ENCODE measurements at regions not wholly inside any gene's neighbourhood (a gene's known extent, or its start where the extent isn't known, plus 50 kb on each side); places are given as distances from the start of the nearest gene placed in this dataset.
A peak's percentile ranks its signal among the peaks of the same experiment; 100 is the strongest.
"Not testable (repeated sequence)": the region's sequence is repeated elsewhere in the genome, so short reads cannot be mapped to it uniquely, and the experiment has no call there.

DNA sequence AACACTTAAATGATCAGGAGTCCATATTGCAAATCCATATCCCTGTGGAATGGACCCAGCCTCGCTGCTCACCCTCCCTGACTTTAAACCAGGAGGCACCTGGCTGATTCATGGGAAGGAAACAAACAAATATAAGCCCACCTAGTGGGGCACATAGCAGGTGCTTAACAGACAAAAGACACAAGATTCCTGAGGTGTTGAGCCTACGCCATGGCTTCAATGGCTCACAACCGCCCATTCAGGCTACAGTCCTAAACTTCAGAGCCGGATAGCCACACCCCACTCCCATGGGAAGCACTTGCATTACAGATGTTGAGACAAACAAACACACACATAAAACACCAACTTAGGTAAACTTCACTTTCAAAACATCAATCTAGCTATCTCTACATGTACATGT, 359.9 kb downstream of the ICE1 start:
- no peak for DNase-seq

DNA sequence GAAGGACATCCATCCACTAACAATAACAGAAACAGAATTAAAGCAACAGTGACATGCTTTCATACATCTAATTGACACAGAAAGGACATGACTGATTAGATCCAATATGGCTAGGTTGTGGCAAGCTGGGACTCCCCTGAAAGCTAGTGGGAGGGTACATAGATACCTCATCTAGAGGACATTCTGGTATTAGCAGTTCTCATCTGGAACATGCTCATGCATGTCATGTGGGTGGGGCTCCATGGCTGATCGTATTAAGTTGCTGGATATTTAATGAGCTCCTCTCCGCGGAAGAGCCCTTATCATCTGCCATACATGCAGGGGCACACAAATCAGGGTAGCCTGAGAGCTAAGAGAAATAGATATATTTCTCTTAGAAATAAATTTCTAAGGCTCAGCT, 358.9 kb downstream of the ICE1 start:
- DNase-seq, result no peak

DNA sequence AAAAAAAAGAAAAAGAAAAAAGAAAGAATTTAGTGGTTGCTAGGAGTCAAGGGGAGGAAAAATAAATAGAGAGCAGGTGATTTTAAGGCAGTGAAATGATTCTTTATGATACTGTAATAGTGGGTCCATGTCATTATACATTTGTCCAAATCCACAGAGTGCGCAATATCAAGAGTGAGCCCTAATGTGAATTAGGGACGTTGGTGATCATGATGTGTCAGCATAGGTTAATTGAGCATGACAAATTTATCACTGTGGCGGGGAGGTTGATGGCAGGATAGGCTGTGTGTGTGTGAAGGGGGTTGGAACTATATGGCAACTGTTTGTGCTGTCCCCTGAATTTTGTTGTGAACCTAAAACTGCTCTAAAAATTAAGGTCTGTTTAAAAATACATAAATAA, 357.8 kb downstream of the ICE1 start:
- no peak for DNase-seq

DNA sequence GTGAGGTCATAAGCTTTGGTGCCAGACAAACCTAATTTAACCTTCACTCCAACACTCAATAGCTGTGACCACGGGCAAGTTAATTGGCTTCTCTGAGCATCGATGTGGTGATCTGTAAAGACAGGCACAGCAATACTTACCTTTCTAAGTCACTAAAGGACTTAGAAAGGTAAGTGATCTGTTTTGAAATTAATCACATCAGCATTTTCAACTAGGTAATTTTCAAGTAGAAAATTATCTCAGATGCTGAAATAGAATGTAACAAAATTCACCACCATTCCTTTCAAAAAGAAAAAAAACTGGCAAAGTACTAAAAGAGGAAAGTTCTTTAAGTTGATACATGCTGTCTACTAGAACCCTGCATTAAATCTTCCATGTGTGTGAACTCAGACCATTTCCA, 354.5 kb downstream of the ICE1 start:
- peak; percentile 24 for DNase-seq

DNA sequence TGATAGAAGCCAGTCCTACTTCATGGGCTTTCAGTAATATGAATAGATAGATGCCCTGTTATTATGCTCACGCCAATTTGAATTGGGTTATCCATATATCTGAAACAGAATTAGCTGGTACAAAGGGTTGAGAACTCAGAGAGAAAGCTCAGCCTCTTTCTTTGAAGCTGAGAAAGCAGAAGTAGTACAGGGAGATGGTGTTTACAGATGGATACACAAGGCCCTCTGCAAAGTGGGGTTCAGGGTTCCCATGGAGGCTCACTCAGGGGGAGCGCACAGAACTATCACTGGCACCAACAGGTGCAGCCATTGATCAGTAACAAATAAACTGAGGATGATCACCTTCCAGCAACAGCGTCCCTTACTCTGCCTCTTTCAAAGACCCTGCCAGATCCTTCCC, 349.7 kb downstream of the ICE1 start:
- no peak for DNase-seq

DNA sequence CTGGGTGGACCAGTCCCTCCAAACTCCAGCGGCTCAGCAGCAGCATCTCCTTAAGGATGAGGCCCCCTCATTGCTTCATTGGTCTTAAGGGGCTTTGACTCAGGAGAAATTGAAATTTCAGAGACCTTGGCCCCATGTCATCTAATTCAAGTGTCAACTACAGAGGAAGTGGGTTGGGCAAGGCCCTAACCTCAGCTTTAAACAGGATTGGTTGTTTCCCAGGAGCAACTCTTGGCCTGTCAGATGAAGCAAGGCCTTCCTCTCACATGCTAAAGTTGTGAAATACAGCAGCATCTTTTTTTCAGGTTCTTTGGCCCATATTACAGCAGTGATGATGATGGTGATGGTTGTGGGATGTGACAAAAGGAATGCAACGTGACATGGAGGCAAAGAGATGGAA, 348.3 kb downstream of the ICE1 start:
- DNase-seq, result no peak

DNA sequence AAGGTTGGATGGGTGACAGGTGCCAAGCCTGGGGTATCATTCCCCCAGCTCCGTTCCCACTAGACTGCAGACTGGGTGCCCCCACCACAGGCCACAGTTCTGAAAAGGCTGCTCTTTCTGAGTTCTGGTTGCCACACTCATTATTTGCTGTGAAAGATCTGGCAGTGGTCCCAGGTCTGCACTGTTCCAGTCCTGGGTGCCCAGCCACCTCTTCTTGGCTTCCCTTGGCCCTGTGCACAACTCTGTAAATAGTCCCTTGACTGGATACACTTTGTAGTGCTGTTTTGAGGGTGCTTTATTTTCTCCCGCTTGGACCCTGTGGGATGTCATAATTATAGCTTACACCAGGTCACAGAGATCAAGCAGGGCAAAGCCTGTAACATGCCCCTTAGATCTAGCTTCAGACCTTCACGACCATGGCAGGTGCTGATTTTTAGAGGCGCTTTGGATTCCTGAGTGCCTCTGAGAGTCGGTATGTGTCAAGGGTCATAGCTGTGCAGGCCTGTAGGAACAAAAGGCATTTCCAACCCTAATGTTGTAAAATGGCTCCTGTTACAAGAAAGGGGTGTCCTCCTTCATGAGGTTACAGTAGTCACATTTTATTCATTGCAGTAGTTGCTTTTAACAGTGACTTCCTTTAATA, 344.9 kb downstream of the ICE1 start:
- DNase-seq, result no peak

DNA sequence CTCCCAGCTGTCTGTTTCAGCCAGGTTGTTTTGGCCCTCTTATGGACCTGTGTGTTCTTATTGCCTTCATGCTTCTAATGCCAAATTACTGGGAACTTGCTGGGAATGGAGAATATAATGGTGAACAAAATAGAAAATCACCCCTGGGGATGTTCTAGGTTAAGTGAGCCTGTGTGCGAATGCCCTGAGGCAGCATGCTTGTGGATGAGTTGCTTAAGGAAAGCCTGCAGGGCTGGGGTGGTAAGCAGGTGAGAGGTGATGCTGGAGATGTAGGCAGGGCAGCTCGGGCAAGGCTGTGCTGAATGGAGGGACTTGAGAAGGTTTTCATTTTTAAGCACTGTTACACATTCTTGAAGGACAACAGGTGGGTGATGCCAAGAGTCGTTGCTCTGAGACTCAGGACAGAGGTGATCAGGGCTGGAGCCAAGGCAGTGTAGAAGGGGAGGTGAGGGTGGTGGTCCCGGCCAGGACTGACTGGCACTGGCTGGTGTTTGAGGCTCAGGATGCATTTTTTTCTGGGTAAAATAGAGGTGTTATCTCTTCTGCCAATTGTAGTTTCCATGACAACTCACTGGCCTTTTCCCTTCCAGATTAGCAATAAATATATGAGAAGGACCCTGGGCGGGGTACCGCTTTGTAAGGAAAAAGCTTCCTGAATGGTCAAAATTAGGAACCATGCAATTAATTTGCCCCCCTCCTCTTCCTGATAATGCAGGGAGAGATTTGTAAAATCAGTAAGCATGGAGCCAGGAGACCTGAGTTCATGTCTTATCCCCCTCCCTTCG, 342.8 kb downstream of the ICE1 start:
- no peak for DNase-seq

DNA sequence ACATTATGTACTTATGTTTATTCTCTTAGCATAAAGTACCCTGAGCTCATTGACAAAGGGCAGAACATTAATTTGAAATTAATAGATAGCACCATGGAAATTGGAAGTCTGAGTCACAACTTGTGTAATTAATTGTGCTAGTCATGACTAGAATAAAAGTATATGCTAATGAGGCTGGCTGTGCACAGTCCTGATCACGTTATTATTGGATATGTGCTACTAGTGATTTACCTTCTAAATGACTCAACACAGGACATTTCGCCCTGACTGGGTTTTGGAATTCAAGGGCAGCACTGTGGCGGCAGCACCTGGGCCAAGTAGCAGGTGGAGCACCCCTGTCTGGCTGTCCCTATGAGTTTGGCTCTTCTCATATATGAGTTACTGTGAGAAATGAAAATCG, 341.8 kb downstream of the ICE1 start:
- DNase-seq, result no peak

DNA sequence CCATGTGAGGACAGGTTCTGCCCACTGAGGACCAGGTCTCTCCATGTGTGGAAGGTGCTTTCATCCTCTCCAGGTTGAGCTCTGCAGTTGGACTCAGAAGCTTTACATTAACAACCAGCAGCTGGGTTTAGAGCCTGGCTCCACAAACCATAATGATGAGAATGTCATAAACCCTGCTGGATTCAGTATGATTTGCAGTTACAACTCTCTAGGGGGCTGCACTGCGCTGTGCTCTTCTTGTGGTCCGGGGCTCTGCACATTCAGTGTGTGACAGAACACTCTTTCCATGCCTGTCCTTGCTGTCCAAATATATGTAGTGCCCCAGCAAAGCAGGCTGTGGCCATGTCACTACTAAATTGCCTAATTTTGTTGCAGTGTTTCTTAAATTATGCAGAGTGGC, 334.3 kb downstream of the ICE1 start:
- no peak for DNase-seq

DNA sequence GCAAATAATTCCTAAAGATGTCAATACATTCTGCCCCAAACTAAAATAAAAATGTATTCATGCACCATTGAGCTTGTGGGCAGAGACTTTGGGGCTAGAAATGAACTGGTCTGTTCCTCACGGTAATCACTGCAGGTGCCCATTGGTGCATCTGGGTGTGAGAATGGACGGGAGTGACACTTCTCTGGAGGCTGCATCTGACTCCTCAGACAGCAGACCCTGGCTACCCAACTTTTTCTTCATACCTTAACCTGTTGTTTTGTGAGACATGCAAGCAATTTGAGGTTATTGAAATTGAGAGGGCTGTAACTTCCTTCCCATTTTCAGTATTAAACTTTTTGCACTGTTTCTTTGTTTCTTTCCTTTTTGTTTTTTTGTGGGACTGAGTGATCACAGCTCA, 333.4 kb downstream of the ICE1 start:
- no peak for DNase-seq

DNA sequence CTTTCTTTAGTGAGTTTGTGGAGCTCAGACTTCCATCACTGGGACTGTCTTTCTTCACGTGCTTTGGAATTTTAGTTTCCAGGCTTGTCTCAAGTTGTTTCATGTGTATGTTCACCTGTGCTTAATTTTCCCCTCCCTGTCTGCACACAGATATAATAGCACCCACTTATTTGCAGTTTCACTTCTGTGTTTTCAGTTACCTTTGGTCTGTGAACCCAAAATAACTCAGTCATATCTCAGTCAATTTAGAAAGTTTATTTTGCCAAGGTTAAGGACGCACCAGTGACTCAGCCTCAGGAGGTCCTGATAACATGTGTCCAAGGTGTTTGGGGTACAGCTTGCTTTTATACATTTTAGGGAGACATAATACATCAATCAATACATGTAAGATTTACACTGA, 330.4 kb downstream of the ICE1 start:
- no peak for DNase-seq

DNA sequence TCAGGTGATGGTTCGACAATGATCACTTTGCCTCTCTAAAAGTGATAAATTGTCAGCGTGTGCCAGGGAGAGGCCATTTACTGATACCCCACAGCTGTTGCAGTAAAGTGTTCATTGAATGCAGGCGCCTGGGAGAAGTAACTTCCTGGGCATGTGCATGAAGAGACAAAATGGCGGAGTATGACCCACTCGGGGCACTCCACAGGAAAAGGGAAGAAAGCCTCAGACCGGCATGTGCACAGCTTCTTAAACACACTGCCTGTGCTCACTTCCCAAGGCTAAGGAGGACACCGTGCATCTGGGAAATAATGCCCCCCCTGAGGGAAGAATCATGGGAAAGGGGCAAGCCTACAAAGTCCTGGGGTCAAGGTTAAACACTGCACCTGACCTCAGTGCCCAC, 329.5 kb downstream of the ICE1 start:
- no peak for DNase-seq

DNA sequence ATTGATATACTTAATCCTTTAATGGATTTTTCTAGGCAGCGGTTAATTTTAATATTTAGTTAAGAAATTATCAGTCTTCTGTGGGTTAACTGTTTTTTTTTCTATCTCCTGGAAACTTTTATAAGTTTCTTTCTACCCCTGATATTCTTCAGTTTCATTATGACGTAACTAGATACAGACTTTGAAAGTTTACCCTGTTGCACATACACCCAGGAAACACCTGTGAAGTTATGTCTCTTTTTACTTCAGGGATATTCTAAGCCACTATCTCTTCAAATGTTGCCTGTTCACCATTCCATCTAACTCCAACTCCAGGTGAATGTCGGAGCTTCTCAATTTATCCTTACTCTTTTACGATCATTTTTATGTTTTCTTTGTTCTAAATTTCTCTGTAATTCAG, 329.0 kb downstream of the ICE1 start:
- DNase-seq, result no peak

DNA sequence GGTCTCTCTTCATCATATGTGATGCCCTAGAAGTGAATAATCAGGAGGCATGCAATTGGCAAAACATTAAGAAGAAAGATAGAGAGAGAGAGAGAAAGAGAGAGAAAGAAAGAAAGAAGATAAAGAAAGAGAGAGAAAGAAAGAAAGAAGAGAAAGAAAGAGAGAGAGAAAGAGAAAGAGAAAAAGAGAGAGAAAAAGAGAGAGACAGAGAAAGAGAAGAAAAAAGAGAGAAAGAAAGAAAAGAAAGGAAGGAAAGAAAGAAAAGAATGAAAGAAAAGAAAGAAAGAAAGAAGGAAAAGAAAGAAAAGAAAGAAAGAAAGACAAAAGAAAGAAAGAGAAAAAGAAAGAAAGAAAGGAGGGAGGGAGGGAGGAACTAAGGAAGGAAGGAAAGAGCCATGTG, 318.9 kb downstream of the ICE1 start:
- DNase-seq, result no peak

DNA sequence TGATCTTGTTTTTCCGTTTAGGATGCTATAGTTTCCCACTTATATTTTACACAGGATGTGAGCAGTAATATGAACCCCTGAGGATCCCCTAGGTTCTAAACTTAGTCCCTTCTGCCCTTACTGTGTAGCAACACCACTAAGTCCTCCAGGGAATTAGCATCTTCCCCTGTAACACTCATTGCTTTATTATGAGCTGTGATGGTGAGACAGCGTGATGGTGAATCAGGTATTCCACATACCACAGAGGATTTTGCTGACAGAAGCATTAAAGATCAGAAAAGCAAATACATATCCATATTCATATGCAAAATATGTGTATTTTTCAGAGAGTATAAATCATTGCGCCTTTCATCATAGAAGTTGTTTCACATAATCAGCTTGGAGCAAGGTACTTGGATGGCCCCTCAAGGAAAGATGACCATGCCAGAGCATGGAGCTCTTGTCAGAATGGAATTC, 317.0 kb downstream of the ICE1 start:
- DNase-seq, result no peak

DNA sequence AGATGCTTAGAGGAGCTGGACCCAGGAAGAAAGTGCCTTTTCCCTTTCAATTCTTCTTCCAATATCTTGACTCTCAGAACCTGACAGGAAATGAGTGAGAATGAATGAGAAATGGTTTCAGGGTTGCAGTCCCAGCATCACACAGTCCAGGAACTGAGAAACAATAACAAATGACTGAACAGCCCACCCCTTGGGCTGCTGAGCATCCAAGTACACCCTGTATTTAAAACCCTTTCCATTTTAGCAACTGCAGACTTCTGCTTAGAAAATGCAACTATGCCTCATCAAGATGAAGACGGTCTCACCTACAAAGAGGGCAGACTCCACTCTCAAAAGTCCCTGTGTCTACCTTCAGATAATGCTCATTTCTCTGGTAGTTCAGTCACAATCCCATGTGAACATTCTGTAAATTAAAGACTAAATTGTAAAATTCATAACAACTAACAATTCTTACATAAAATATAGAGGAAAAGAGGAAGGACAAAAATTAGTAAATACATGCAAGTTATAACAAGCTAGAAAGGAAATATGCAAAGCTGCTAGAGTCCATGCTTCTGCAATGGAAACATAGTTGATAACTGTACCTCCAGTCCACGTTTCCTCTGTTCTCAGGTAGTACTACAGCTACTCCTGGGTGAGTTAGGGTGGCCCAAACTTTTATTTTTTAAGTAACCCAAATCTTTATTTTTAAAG, 316.5 kb downstream of the ICE1 start:
- no peak for DNase-seq

DNA sequence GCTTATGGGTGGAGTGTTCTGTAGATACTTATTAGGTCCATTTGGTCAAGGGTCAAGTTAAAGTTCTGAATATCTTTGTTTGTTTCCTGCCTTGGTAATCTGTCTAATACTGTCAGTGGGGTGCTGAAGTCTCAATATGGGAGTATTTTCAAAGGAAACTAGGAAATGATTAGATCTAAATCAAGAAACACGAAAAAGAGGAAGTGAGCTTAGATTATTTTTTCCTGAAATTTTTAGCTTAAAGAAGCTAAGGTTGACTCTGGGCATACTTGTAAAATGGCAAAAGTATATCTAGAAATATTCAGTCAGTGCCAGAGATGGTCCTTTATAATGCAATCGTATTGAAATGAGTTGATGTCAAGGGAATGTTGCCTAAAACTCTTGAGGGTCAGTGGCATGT, 313.5 kb downstream of the ICE1 start:
- DNase-seq, result no peak

DNA sequence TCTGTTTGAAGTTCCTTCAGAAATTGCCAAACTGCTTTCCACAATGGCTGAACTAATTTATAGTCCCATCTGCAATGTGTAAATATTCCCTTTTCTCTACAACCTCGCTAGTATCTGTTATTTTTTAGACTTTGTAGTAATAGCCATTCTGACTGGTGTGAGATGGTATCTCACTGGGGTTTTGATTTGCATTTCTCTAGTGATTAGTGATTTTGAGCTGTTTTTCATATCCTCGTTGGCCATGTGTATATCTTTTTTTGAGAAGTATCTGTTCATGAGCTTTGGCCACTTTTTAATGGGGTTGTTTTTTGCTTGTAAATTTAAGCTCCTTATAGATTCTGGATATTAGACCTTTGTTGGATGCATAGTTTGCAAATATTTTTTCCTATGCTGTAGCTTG, 310.6 kb downstream of the ICE1 start:
- DNase-seq, result not testable (repeated sequence)

DNA sequence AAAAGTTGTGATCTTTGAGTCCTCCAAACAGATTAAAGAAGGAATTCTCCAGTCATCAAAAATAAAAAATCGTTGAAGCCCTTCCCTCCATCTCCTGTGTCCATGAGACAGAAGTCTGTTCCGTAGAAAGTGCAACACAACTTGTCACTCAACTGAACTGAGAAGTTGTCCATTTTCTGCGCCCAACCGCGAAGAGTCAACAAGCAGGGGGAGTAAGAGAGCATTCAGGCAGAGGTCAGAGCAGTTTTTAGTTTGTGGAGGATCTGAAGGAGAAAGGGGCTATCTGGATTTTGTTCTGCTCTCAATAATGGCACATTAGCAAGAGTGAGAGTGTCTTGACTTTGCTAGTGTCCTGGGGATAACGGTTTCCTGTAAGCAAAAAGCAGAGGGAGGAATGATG, 303.9 kb downstream of the ICE1 start:
- DNase-seq, result no peak

DNA sequence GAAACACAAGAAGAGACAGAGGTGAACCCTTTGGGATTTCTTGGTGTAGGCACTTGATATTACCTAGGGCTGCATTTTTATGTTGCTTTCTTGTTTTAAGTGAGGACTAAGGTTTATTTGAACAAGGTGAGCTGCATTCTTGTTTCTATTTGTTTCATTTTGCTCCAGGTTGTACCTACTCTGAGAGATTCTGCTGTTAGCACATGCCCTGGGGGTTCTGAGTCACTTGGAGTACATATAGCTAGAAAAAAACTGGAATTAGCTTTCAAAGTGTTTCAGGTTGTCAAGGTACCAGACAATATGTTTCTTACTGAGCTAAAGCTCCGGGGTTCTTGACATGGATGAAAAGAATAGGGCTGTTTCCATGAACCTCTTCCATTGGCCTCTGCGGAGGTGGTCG, 299.4 kb downstream of the ICE1 start:
- DNase-seq, result no peak

DNA sequence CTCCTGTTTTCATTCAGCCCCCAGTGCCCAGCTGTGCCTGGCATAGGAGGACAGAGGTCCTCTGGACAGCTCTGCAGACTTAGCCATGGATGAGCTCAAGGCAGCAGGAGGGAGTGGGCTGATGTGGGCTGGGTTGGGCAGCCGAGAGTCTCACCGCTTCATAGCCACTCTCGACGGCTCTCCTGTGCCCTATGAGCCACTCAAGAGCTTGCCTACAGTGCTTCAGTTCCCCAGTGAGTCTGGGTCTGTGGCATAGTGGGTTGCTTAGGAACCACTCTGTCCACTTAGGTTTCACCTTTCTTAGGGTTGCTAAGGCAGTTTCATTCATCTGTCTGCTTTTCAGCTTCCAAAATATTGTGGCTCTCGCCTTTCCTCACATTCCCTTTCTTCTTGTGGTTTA, 296.8 kb downstream of the ICE1 start:
- no peak for DNase-seq

DNA sequence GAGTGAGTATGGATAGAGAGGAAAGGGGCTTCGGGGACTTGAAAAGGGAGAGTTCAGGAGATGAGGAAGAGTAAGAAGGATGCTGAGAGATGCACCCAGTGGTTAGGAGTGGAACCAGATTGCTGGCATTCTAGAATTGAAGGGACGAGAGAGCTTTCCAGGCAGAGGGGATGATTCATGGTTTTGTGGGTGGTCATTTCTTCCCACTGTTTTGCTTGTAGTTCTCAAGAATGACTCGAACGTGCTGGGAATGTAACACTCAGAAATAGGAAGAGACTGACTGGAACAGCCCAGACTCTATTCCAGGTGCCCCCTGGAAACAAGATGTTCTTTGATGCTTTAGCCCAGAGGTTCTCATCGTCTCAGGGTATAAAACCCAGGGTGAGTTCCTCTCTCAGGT, 294.2 kb downstream of the ICE1 start:
- no peak for DNase-seq

DNA sequence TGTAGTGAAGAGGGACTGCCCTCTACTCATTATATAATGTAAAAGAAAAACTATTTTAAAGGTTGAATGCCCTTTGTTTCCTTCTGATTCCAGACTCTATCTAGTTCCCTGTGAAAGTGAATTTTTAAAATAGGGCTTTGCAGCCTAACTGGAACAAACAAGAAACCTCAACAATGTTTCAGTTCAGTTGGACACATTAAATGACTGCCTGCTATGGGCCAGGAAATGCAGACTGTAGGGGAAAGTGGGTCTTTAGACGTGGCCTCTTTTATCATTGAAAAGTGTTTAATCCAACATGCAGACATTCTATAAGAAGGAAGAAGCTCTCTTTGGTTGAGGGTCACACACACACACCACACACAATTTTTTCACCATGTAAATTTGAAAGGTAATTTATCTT, 289.1 kb downstream of the ICE1 start:
- no peak for DNase-seq

Data from islet precursor cell (in vitro differentiated cells).